ENCODE measurements at regions not wholly inside any gene's neighbourhood (a gene's known extent, or its start where the extent isn't known, plus 50 kb on each side); places are given as distances from the start of the nearest gene placed in this dataset.

- Histone ChIP-seq H3K9me2 (replicated peaks; ENCODE audit: insufficient read depth) (no peaks in the 10 kb centered on the region), H3K36me3 (replicated peaks; ENCODE audit: insufficient read depth, low read depth) (no peaks in the 10 kb centered on the region), H3K27me3 (no peaks in the 10 kb centered on the region), H4K20me1 (ENCODE audit: insufficient read depth, poor library complexity, severe bottlenecking) (no peaks in the 10 kb centered on the region), H3K9me3 (ENCODE audit: low read depth) (peaks cover 5% of the 10 kb centered on the region), H3K27ac (no peak overlapping the region), H3K79me2 (no peaks in the 10 kb centered on the region), H3K4me1 (ENCODE audit: insufficient read depth) (no peaks in the 10 kb centered on the region), H3K4me2 (no peak overlapping the region), H2AFZ (no peak overlapping the region), H3K4me3 (no peak overlapping the region)
- no peak for DNase-seq (ENCODE audit: low spot score)
- 81% methylated on average over 10 of the region's 10 CpGs for WGBS (ENCODE audit: low lambda C conversion rate, missing lambda C conversion rate)
- no peak for TF ChIP-seq EZH2 (IDR thresholded peaks at IDR 0.05; ENCODE audit: borderline replicate concordance)
- TF ChIP-seq, protein P1, sequence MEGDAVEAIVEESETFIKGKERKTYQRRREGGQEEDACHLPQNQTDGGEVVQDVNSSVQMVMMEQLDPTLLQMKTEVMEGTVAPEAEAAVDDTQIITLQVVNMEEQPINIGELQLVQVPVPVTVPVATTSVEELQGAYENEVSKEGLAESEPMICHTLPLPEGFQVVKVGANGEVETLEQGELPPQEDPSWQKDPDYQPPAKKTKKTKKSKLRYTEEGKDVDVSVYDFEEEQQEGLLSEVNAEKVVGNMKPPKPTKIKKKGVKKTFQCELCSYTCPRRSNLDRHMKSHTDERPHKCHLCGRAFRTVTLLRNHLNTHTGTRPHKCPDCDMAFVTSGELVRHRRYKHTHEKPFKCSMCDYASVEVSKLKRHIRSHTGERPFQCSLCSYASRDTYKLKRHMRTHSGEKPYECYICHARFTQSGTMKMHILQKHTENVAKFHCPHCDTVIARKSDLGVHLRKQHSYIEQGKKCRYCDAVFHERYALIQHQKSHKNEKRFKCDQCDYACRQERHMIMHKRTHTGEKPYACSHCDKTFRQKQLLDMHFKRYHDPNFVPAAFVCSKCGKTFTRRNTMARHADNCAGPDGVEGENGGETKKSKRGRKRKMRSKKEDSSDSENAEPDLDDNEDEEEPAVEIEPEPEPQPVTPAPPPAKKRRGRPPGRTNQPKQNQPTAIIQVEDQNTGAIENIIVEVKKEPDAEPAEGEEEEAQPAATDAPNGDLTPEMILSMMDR (IDR thresholded peaks at IDR 0.05; ENCODE audit: poor library complexity), result no peak
These were observed 109.5 kb upstream of the SPATA13 start for GRCh38 chr13:24050796-24051715.

DNA sequence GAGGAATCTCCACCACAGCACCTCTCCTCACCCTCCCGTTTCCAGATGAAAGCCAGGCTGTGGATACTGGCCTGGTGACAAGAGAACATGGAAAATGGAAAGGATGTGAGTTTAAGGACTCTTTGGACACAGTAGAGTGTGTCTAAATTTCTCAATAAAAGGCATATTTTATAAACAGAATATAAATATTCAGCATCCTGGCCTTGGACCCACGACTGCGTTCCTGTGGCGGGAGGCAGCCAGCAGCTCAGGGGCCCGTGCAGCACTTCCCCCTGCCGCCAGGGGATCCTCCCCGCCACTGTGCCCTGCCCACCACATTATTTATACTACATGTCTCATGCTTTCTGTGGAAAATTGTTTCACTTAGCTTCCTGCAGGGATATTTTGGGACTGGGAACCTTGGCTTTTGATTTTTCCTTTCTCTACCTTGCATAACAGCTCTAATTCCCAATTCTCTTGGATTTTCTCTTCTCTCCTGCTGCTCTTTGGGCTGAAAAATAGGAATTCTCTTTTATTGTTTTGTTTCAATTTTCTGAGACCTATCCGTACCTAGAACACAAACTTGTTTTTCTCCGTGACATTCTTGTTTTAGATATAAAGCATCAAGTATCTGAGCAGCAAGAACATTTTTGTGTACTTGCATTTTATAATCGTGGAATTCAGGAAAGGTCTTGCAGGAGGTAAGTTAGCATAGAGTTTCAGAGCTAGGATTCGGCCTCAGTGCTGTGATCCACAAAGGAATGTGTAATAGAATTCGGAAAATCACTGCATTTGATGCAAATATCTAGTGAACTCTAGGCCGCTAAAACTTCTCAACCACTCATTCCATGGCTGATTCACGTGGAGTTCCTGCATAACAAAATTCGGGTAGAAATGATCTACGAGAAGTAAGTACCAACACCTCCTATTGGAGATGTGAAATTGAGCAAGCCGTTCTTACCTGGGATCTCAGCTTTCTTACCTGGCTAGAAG, 107.7 kb upstream of the SPATA13 start:
- Histone ChIP-seq H3K79me2 (no peaks in the 10 kb centered on the region), H3K4me1 (ENCODE audit: insufficient read depth) (no peaks in the 10 kb centered on the region), H3K9me3 (ENCODE audit: low read depth) (no peaks in the 10 kb centered on the region), H2AFZ (no peak overlapping the region), H3K27ac (peak overlapping the region; percentile 4), H3K36me3 (replicated peaks; ENCODE audit: insufficient read depth, low read depth) (no peaks in the 10 kb centered on the region), H3K27me3 (no peaks in the 10 kb centered on the region), H3K4me3 (no peak overlapping the region), H3K9me2 (replicated peaks; ENCODE audit: insufficient read depth) (no peaks in the 10 kb centered on the region), H3K4me2 (no peak overlapping the region), H4K20me1 (ENCODE audit: insufficient read depth, poor library complexity, severe bottlenecking) (no peaks in the 10 kb centered on the region)
- TF ChIP-seq EZH2 (IDR thresholded peaks at IDR 0.05; ENCODE audit: borderline replicate concordance) (no peak), EZH2phosphoT487 (IDR thresholded peaks at IDR 0.05; ENCODE audit: low read depth, severe bottlenecking, unreplicated experiment) (no peak)
- TF ChIP-seq, protein P1 (IDR thresholded peaks at IDR 0.05; ENCODE audit: poor library complexity), result no peak
- WGBS (ENCODE audit: low lambda C conversion rate, missing lambda C conversion rate), result 62% methylated on average over 14 of the region's 17 CpGs
- no peak for DNase-seq (ENCODE audit: low spot score)

- H3K27ac ChIP-seq, result peak overlapping the region; percentile 22
- peak overlapping the region; percentile 30 for H2AFZ ChIP-seq
- H3K4me2 ChIP-seq, result peak overlapping the region; percentile 52
- no peaks in the 10 kb centered on the region for H3K27me3 ChIP-seq
- no peaks in the 10 kb centered on the region for H3K4me1 ChIP-seq (ENCODE audit: insufficient read depth)
- H4K20me1 ChIP-seq (ENCODE audit: insufficient read depth, poor library complexity, severe bottlenecking), result no peaks in the 10 kb centered on the region
- DNase-seq (ENCODE audit: low spot score), result peak; percentile 86
- TF ChIP-seq, protein P1 (IDR thresholded peaks at IDR 0.05; ENCODE audit: poor library complexity), result peak; percentile 78
- TF ChIP-seq EZH2phosphoT487 (IDR thresholded peaks at IDR 0.05; ENCODE audit: low read depth, severe bottlenecking, unreplicated experiment), result no peak
- no peak for TF ChIP-seq EZH2 (IDR thresholded peaks at IDR 0.05; ENCODE audit: borderline replicate concordance)
- no peaks in the 10 kb centered on the region for H3K9me2 ChIP-seq (replicated peaks; ENCODE audit: insufficient read depth)
- WGBS (ENCODE audit: low lambda C conversion rate, missing lambda C conversion rate), result 65% methylated on average over 9 of the region's 9 CpGs
- H3K36me3 ChIP-seq (replicated peaks; ENCODE audit: insufficient read depth, low read depth), result no peaks in the 10 kb centered on the region
- H3K79me2 ChIP-seq, result no peaks in the 10 kb centered on the region
- no peak overlapping the region for H3K4me3 ChIP-seq
- H3K9me3 ChIP-seq (ENCODE audit: low read depth), result no peaks in the 10 kb centered on the region
These were observed 106.8 kb upstream of the SPATA13 start for GRCh38 chr13:24053519-24054251.

Measured in hepatocyte (in vitro differentiated cells).